ENCODE measurements at regions not wholly inside any gene's neighbourhood (a gene's known extent, or its start where the extent isn't known, plus 50 kb on each side); places are given as distances from the start of the nearest gene placed in this dataset.

DNA sequence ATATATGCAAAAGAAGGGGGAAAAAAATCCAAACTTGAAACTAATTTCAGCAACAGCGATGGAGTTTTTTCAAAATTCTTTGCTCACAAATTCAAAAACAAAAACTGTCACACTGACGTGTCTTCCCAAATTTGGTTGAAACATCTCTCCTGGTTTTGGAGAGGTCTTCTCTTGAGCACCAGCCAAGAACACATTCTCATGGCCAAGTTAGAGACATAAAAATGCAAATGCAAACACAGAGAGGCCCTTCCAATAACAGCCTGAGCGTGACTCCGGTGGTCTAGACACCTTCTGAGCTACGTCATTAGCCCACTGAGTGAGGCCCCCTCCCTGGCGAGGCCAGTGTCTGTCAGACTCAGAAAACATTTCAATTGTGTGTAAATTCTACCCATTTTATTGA lies 436.0 kb upstream of the PROK2 start:
- no peak overlapping the region for H3K9ac ChIP-seq (replicated peaks in 1 of 4; ENCODE audit: extremely low read depth in 1 of 4, low read depth in 3 of 4, low read length in 3 of 4)
- no peak overlapping the region for H2AFZ ChIP-seq (ENCODE audit: low read length)
- no peak overlapping the region for H3K4me3 ChIP-seq (ENCODE audit: extremely low read depth in 1 of 4, insufficient read depth in 2 of 4, low read depth in 3 of 4, low read length in 4 of 4)
- H2BK5ac ChIP-seq (ENCODE audit: low read depth, low read length) = no peak overlapping the region
- no peaks in the 10 kb centered on the region; the same call in 1 of the 2 replicates for H3K79me1 ChIP-seq (ENCODE audit: low read depth, low read length)
- H3K27ac ChIP-seq (ENCODE audit: low read depth, low read length) = no peak overlapping the region
- no peak overlapping the region for H2BK120ac ChIP-seq (replicated peaks; ENCODE audit: low read depth, low read length)
- H3K27me3 ChIP-seq (replicated peaks in 1 of 4; ENCODE audit: control insufficient read depth in 3 of 4, extremely low read depth in 1 of 4, insufficient read depth in 3 of 4, low read length in 3 of 4) = no peaks in the 10 kb centered on the region
- ChIA-PET POLR2A (ENCODE audit: partially characterized antibody) (no interaction called here), CTCF (ENCODE audit: partially characterized antibody) (no interaction called here)
- no peak overlapping the region for H3K4ac ChIP-seq (replicated peaks; ENCODE audit: insufficient read length, low read depth, low read length)
- DNase-seq (ENCODE audit: low read depth in 1 of 2, low spot score in 2 of 2) (no peak), FAIRE-seq (no peak)
- H3K18ac ChIP-seq (ENCODE audit: extremely low read depth, low read length) = no peak overlapping the region
- H3K4me2 ChIP-seq (ENCODE audit: insufficient read depth in 1 of 2, low read depth in 2 of 2, low read length in 2 of 2) = no peak overlapping the region
- H3K9me3 ChIP-seq (ENCODE audit: insufficient read depth in 2 of 2, low read depth in 1 of 2, low read length in 1 of 2) = peaks cover 4 to 8% of the 10 kb centered on the region in 2 experiments; a peak in 3 of 4 replicates
- no peaks in the 10 kb centered on the region for H3K79me2 ChIP-seq (ENCODE audit: control insufficient read depth in 1 of 2, insufficient read depth in 2 of 2, low read length in 2 of 2)
- H3K4me1 ChIP-seq (replicated peaks in 1 of 4; ENCODE audit: control insufficient read depth in 3 of 4, insufficient read depth in 4 of 4, low read length in 3 of 4) = no peaks in the 10 kb centered on the region
- no peak overlapping the region for H3K23ac ChIP-seq (ENCODE audit: insufficient read length)
- no peak overlapping the region for H3K14ac ChIP-seq (ENCODE audit: insufficient read length)
- H2BK12ac ChIP-seq (ENCODE audit: low read depth, low read length) = no peak overlapping the region
- H4K5ac ChIP-seq (ENCODE audit: insufficient read length, low read depth, low read length) = no peak overlapping the region
- no peaks in the 10 kb centered on the region for H4K20me1 ChIP-seq (replicated peaks in 1 of 2; ENCODE audit: control insufficient read depth in 1 of 2, insufficient read depth in 2 of 2, low read length in 2 of 2)
- H3K36me3 ChIP-seq (ENCODE audit: control insufficient read depth in 2 of 4, insufficient read depth in 4 of 4, low read length in 3 of 4) = no peaks in the 10 kb centered on the region
- no peak overlapping the region for H2BK20ac ChIP-seq (ENCODE audit: low read length)
- 88% methylated on average over 6 of the region's 6 CpGs; no CpG with 5 or more reads in 1 of the 2 experiments for WGBS, 2 experiments (ENCODE audit: extremely low coverage in 1 of 2, insufficient coverage in 1 of 2, insufficient read length in 1 of 2, insufficient replicate concordance in 2 of 2, low coverage in 1 of 2, low lambda C conversion rate in 2 of 2, missing lambda C conversion rate in 1 of 2)
- no peaks in the 10 kb centered on the region; the same call in 1 of the 2 replicates for H3K23me2 ChIP-seq (ENCODE audit: low read depth, low read length)
- H2AK5ac ChIP-seq (ENCODE audit: low read depth, low read length) = no peak overlapping the region
- H3K56ac ChIP-seq (replicated peaks; ENCODE audit: insufficient read length, low read depth, low read length) = no peak overlapping the region
- no peak overlapping the region for H4K91ac ChIP-seq (replicated peaks; ENCODE audit: insufficient read length, low read length)
- no peak overlapping the region; the same call in 1 of the 2 replicates for H4K8ac ChIP-seq (ENCODE audit: extremely low read depth, insufficient read depth, low read length)
- H2BK15ac ChIP-seq (ENCODE audit: low read length) = no peak overlapping the region
- no peak for TF ChIP-seq RNF2 (IDR thresholded peaks at IDR 0.05; ENCODE audit: borderline replicate concordance, low read depth, low read length, missing control alignments, poor library complexity, severe bottlenecking)
- no peak for TF ChIP-seq HDAC6 (IDR thresholded peaks at IDR 0.05; ENCODE audit: low read depth, low read length)
- TF ChIP-seq CREB1 (IDR thresholded peaks at IDR 0.05) = no peak
- TF ChIP-seq CEBPB (IDR thresholded peaks at IDR 0.05; ENCODE audit: low read depth, low read length) = no peak
- no peak for TF ChIP-seq RBBP5 (IDR thresholded peaks at IDR 0.05; ENCODE audit: borderline replicate concordance, low read depth, low read length)
- no peak for TF ChIP-seq MAFK (IDR thresholded peaks at IDR 0.05; ENCODE audit: low read depth, low read length)
- no peak for TF ChIP-seq CBX5 (IDR thresholded peaks at IDR 0.05; ENCODE audit: low read depth, low read length)
- TF ChIP-seq CTBP2 (IDR thresholded peaks at IDR 0.05; ENCODE audit: borderline replicate concordance, insufficient read depth, insufficient read length, low read length) = no peak
- TF ChIP-seq GTF2F1 (IDR thresholded peaks at IDR 0.05; ENCODE audit: borderline replicate concordance, low read depth, low read length) = no peak
- TF ChIP-seq NANOG (IDR thresholded peaks at IDR 0.05; ENCODE audit: insufficient read depth, low read depth, low read length, poor library complexity, severe bottlenecking) = no peak
- TF ChIP-seq RAD21 (IDR thresholded peaks at IDR 0.05 in 1 of 2, conservative IDR thresholded peaks at IDR 0.05 in 1 of 2; ENCODE audit: low read depth in 2 of 2, low read length in 2 of 2) = no peak
- no peak for TF ChIP-seq JUN (IDR thresholded peaks at IDR 0.05; ENCODE audit: low read depth, low read length)
- TF ChIP-seq SAP30 (IDR thresholded peaks at IDR 0.05; ENCODE audit: insufficient read depth, insufficient replicate concordance, low read length) = no peak

Data from H1 (cell line).